Lung (tissue), 11 donors: ENCODE measurements at regions not wholly inside any gene's neighbourhood (a gene's known extent, or its start where the extent isn't known, plus 50 kb on each side); places are given as distances from the start of the nearest gene placed in this dataset.
"Not testable (repeated sequence)": the region's sequence is repeated elsewhere in the genome, so short reads cannot be mapped to it uniquely, and the experiment has no call there.

Experiments used
- ATAC-seq: fragments of 200-7000 bp; cut with Tn5 transposase; one replicate; pipeline ENCODE4 v1.9.1; 2020; ENCODE audit warnings: moderate number of reproducible peaks; ENCODE audit not compliant: insufficient read depth, low FRiP score
- DNase-seq, 3 donors: peaks; one replicate each; pipeline ENCODE4 v3.0.0-alpha.2; 2013 to 2017
- H3K27ac ChIP-seq, 2 donors: one replicate each; pipeline ENCODE4 v1.5.1; 2013; ENCODE audit warnings: mild to moderate bottlenecking in 2 of 2, moderate library complexity in 2 of 2, control low read depth in 1 of 2, inconsistent platforms in 1 of 2, low read depth in 1 of 2, low read length in 1 of 2
- H3K27me3 ChIP-seq, 3 donors: one replicate each; pipeline ENCODE4 v1.5.1; 2013; ENCODE audit warnings: low read length in 2 of 3; ENCODE audit not compliant: control insufficient read depth in 3 of 3, insufficient read depth in 3 of 3
- H3K36me3 ChIP-seq, 4 donors: one replicate each; pipeline ENCODE4 v1.5.1; 2013; ENCODE audit warnings: low read length in 4 of 4, mild to moderate bottlenecking in 1 of 4, moderate library complexity in 1 of 4; ENCODE audit not compliant: control insufficient read depth in 4 of 4, insufficient read depth in 4 of 4
- H3K4me1 ChIP-seq, 5 donors: one replicate each; pipeline ENCODE4 v1.5.1; 2013; ENCODE audit warnings: low read length in 5 of 5, mild to moderate bottlenecking in 2 of 5, moderate library complexity in 1 of 5; ENCODE audit not compliant: control insufficient read depth in 5 of 5, insufficient read depth in 5 of 5
- H3K4me3 ChIP-seq: one replicate; pipeline ENCODE4 v1.5.1; 2013; ENCODE audit warnings: mild to moderate bottlenecking, control low read depth, moderate library complexity
- H3K9ac ChIP-seq, 2 donors: one replicate each; pipeline ENCODE4 v1.5.1; 2013; ENCODE audit warnings: low read length in 2 of 2, control low read depth in 1 of 2; ENCODE audit not compliant: insufficient read depth in 1 of 2
- H3K9me3 ChIP-seq, 4 donors: one replicate each; pipeline ENCODE4 v1.5.1; 2013; ENCODE audit warnings: low read length in 3 of 4, mild to moderate bottlenecking in 1 of 4, moderate library complexity in 1 of 4; ENCODE audit not compliant: control insufficient read depth in 4 of 4, insufficient read depth in 3 of 4
- WGBS, 2 donors: extraction: QIAGEN DNeasy Blood & Tissue Kit; methylation state at CpG; one replicate each; pipeline ENCODE4 v1.1.7; 2013; 5-methylcytosine and 5-hydroxymethylcytosine counted together
- TF ChIP-seq, protein P1 (sequence below): IDR thresholded peaks from 2 replicates; pipeline ENCODE4 v1.5.1; 2012; ENCODE audit warnings: mild to moderate bottlenecking; ENCODE audit errors: control extremely low read depth, extremely low read depth
- donor health status: control.
- donor health status: control.
- donor health status: Bipolar disorder and iron deficiency.
- donor health status: healthy.
- donor health status: DM: yes; HTN: yes; CAD: no.

- ATAC-seq (no peak), DNase-seq (no peak)
- Histone ChIP-seq H3K9me3 (peaks cover 0 to 3% (median 1%) of the 10 kb centered on the region in 4 donors), H3K27ac (no peak overlapping the region), H3K9ac (no peak overlapping the region), H3K36me3 (no peaks in the 10 kb centered on the region), H3K27me3 (no peaks in the 10 kb centered on the region), H3K4me3 (no peak overlapping the region), H3K4me1 (no peaks in the 10 kb centered on the region)
- TF ChIP-seq, protein P1, sequence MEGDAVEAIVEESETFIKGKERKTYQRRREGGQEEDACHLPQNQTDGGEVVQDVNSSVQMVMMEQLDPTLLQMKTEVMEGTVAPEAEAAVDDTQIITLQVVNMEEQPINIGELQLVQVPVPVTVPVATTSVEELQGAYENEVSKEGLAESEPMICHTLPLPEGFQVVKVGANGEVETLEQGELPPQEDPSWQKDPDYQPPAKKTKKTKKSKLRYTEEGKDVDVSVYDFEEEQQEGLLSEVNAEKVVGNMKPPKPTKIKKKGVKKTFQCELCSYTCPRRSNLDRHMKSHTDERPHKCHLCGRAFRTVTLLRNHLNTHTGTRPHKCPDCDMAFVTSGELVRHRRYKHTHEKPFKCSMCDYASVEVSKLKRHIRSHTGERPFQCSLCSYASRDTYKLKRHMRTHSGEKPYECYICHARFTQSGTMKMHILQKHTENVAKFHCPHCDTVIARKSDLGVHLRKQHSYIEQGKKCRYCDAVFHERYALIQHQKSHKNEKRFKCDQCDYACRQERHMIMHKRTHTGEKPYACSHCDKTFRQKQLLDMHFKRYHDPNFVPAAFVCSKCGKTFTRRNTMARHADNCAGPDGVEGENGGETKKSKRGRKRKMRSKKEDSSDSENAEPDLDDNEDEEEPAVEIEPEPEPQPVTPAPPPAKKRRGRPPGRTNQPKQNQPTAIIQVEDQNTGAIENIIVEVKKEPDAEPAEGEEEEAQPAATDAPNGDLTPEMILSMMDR, result no peak
- WGBS, 2 donors, result 48 to 65% methylated on average over 3 of the region's 3 CpGs
Observed at GRCh38 chr16:26396511-26397235, 670.1 kb upstream of the C16orf82 start.

DNA sequence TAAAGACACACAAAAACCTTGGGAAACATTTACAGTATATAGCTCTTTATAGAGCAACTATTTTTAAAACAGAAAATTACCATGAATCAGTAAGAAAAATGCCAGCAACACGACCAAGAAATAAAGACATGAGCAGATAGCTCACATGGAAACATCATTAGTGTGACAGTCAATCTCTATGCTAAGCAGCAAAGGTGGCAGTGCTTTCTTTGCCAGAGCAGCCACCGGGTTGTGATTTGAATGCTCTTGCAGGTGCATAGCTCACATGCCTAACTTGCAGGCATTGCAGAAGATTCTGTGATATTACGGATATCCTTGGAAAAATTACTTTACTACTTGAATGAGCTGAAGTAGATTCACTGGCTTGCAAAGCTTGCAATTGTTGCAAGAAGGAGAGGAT lies 652.9 kb upstream of the C16orf82 start:
- H3K4me1 ChIP-seq, result no peaks in the 10 kb centered on the region
- TF ChIP-seq, protein P1, result no peak
- WGBS, 2 donors, result 63 to 71% methylated on average over 3 of the region's 3 CpGs
- no peak overlapping the region for H3K9ac ChIP-seq
- no peaks in the 10 kb centered on the region for H3K27me3 ChIP-seq
- no peaks in the 10 kb centered on the region for H3K36me3 ChIP-seq
- DNase-seq, result no peak
- H3K27ac ChIP-seq, result no peak overlapping the region
- ATAC-seq, result no peak
- no peaks in the 10 kb centered on the region for H3K9me3 ChIP-seq
- H3K4me3 ChIP-seq, result no peak overlapping the region

- H3K9ac ChIP-seq, H3K27ac ChIP-seq, H3K4me3 ChIP-seq, H3K9me3 ChIP-seq, H3K36me3 ChIP-seq, H3K27me3 ChIP-seq, H3K4me1 ChIP-seq, DNase-seq, ATAC-seq: not testable (repeated sequence)
- WGBS, 2 donors, result 59 to 61% methylated on average over 8 of the region's 8 CpGs
Observed at GRCh38 chr16:26419458-26419857, 647.3 kb upstream of the C16orf82 start.

DNA sequence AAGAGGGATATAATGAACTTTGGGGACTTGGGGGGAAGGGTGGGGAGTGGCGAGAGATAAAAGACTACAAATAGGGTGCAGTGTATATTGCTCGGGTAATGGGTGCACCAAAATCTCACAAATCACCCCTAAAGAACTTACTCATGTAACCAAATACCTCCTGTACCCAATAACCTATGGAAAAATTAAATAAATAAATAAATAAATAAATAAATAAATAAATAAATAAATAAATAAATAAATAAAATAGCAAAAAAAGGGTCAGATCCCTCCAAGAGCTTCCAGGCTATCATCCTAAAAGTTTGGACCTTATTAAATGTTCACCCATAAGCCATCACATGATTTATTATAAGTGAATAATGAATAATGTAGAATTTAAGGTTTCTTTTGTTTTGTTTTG lies 636.1 kb upstream of the C16orf82 start:
- H3K4me1 ChIP-seq, result no peaks in the 10 kb centered on the region
- 88 to 94% methylated on average over 2 of the region's 2 CpGs for WGBS, 2 donors
- TF ChIP-seq, protein P1, result no peak
- no peak overlapping the region for H3K27ac ChIP-seq
- no peaks in the 10 kb centered on the region for H3K36me3 ChIP-seq
- no peaks in the 10 kb centered on the region for H3K27me3 ChIP-seq
- no peak overlapping the region for H3K9ac ChIP-seq
- no peak for DNase-seq
- H3K9me3 ChIP-seq, result peaks cover 0 to 4% (median 0%) of the 10 kb centered on the region in 4 donors
- no peak for ATAC-seq
- no peak overlapping the region for H3K4me3 ChIP-seq
